ENCODE measurements at regions not wholly inside any gene's neighbourhood (a gene's known extent, or its start where the extent isn't known, plus 50 kb on each side); places are given as distances from the start of the nearest gene placed in this dataset.

- DNase-seq (ENCODE audit: low read depth), result no peak
- TF ChIP-seq CTCF (IDR thresholded peaks at IDR 0.05; ENCODE audit: low read length, missing control alignments), result no peak
- H3K4me3 ChIP-seq (replicated peaks; ENCODE audit: low read depth, low read length), result no peak overlapping the region
These were observed 216.6 kb upstream of the KCNJ16 start for GRCh38 chr17:69858460-69858859.

DNA sequence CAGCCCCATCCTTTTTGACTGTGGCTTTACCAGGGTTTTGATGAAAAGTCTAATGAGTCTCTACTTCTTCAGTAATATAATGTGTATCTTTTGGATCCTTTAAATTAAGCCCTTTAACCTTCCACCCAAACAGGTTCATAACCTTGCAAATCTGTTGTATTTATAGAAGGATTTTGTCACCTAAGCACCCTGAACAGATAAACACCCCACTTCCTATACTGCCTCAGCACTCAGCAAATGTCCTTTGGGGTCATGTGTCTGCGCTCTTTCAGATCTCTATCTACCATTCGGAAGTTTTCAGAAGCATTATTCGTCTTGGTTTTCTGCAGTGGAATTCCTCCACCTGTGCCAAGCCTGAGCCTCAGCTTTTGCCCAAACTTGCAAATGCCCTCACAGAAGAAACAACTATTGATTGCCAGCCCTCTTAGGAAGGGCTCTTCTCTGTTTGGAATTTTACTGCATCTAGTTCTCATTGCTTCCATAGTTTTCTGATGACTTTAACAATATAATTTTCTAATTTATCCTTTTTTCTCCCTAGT is 214.8 kb upstream of the KCNJ16 start:
- no peak overlapping the region for H3K4me3 ChIP-seq (replicated peaks; ENCODE audit: low read depth, low read length)
- DNase-seq (ENCODE audit: low read depth), result no peak
- TF ChIP-seq CTCF (IDR thresholded peaks at IDR 0.05; ENCODE audit: low read length, missing control alignments), result no peak

DNA sequence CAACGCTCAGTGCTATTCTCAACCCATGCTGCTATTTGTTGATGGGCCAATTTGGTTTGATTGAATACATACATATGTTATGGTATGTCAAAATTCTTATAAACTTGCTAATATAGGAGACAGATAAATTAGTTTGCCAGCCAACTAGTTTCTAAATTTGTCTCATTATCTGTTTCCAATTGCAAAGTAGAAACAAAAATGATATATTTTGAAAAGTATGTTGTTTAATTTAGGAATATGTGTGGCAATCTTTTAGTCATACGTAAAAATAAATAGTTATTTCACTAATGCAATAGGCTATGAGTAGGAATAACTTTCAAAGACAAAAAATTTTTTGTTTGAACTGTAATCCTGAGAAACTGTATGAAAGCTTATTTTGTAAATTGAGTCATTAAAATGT is 210.6 kb upstream of the KCNJ16 start:
- no peak overlapping the region for H3K4me3 ChIP-seq (replicated peaks; ENCODE audit: low read depth, low read length)
- no peak for TF ChIP-seq CTCF (IDR thresholded peaks at IDR 0.05; ENCODE audit: low read length, missing control alignments)
- DNase-seq (ENCODE audit: low read depth), result no peak

- no peak for TF ChIP-seq CTCF (IDR thresholded peaks at IDR 0.05; ENCODE audit: low read length, missing control alignments)
- no peak for DNase-seq (ENCODE audit: low read depth)
- H3K4me3 ChIP-seq (replicated peaks; ENCODE audit: low read depth, low read length), result no peak overlapping the region
These were observed 205.4 kb upstream of the KCNJ16 start for GRCh38 chr17:69869667-69870066.

DNA sequence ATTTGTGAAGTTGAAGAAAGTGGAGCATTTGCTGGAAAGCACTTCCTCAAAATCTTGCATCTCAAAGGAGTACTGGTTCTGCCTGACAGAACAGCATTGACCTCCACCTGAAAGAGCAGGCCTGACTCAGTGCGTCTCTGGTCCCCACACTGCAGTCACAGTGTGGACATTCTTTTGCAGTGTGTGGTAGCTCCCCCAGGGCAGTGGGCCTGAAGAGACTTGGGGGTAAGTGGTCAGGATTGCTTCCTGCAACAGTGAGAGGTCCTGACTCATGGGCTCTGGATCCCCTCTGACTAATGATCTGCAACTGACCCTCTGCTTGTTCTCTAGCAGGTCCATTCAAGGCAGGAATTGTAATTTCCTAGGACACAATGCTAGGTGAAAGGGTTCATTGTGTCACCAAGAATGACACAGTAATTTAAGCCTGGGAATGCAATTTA is 204.9 kb upstream of the KCNJ16 start:
- TF ChIP-seq CTCF (IDR thresholded peaks at IDR 0.05; ENCODE audit: low read length, missing control alignments), result no peak
- DNase-seq (ENCODE audit: low read depth), result peak; percentile 19
- no peak overlapping the region for H3K4me3 ChIP-seq (replicated peaks; ENCODE audit: low read depth, low read length)

- H3K4me3 ChIP-seq (replicated peaks; ENCODE audit: low read depth, low read length), result no peak overlapping the region
- DNase-seq (ENCODE audit: low read depth), result no peak
- TF ChIP-seq CTCF (IDR thresholded peaks at IDR 0.05; ENCODE audit: low read length, missing control alignments), result no peak
These were observed 204.2 kb upstream of the KCNJ16 start for GRCh38 chr17:69870751-69871199.

DNA sequence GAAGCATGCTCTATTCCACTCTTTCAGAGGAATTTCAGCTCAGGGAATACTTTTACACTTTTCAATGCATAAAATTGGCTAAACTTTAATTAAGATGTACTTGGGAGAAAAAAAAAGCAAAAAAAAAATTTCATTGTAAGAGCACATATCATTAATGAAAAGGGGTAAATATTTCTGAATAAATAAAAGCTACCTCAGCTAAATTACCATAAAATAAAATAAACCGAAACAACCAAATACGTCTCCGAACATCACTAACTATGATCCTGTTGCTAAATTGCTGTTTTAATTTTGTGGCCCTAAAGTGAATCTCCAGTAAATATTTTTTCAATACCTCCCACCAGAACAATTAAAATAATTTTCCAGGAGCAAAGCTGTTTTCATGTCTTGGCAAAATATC is 203.7 kb upstream of the KCNJ16 start:
- TF ChIP-seq CTCF (IDR thresholded peaks at IDR 0.05; ENCODE audit: low read length, missing control alignments), result no peak
- H3K4me3 ChIP-seq (replicated peaks; ENCODE audit: low read depth, low read length), result no peak overlapping the region
- DNase-seq (ENCODE audit: low read depth), result no peak

Measured in fibroblast of pulmonary artery (primary cell).